HEK293 (cell line): ENCODE measurements at regions not wholly inside any gene's neighbourhood (a gene's known extent, or its start where the extent isn't known, plus 50 kb on each side); places are given as distances from the start of the nearest gene placed in this dataset.

Experiments used
- CTCF ChIA-PET: fragments of 350-600 bp; formaldehyde crosslinking; extraction: SDS; loops from one replicate; lab custom pipeline; 2021; ENCODE audit warnings: antibody characterized with exemption; lab: Yijun Ruan, JAX
- POLR2A ChIA-PET: fragments of 300-600 bp; formaldehyde crosslinking; extraction: SDS; loops from one replicate; lab custom pipeline; 2020; ENCODE audit warnings: antibody characterized with exemption, inconsistent platforms; lab: Yijun Ruan, JAX
- H3K27ac ChIP-seq: fragments of 200-500 bp; sonication (Bioruptor generic); 2 replicates; pipeline ENCODE4 v1.5.1; 2014; ENCODE audit warnings: low read depth, low read length, control low read depth, inconsistent platforms; ENCODE audit errors: extremely low read depth
- H3K36me3 ChIP-seq, 2 experiments: fragments of 200-500 bp in 1 of 2; sonication (Bioruptor generic) in 1 of 2; 1 replicate in 1 of 2; 2 replicates in 1 of 2; pipeline ENCODE4 v1.5.1; 2014 to 2017; ENCODE audit warnings: inconsistent platforms in 2 of 2, low read length in 2 of 2; ENCODE audit not compliant: control insufficient read depth in 2 of 2, insufficient read depth in 1 of 2
- H3K4me1 ChIP-seq: fragments of 200-500 bp; sonication (Bioruptor generic); 2 replicates; pipeline ENCODE4 v1.5.1; 2014; ENCODE audit warnings: mild to moderate bottlenecking, low read length, inconsistent platforms; ENCODE audit not compliant: control insufficient read depth, insufficient read depth
- H3K4me3 ChIP-seq: 2 replicates; pipeline ENCODE4 v1.5.1; 2011; ENCODE audit warnings: low read depth, mild to moderate bottlenecking, control low read depth, low read length, moderate library complexity
- H3K9me3 ChIP-seq: fragments of 200-500 bp; sonication (Bioruptor generic); 2 replicates; pipeline ENCODE4 v1.5.1; 2014; ENCODE audit warnings: low read depth, low read length, inconsistent platforms; ENCODE audit not compliant: control insufficient read depth, insufficient read depth
- GLI4 ChIP-seq: fragments of 450-650 bp; formaldehyde crosslinking; IDR thresholded peaks from 2 replicates; pipeline ENCODE4 v1.5.1; 2016; ENCODE audit warnings: missing biosample characterization, missing genetic modification characterization
- KLF1 ChIP-seq: fragments of 450-650 bp; formaldehyde crosslinking; IDR thresholded peaks from 2 replicates; pipeline ENCODE4 v1.5.1; 2016; ENCODE audit warnings: missing biosample characterization, missing genetic modification characterization
- KLF17 ChIP-seq: fragments of 450-650 bp; formaldehyde crosslinking; IDR thresholded peaks from 2 replicates; pipeline ENCODE4 v1.5.1; 2016; ENCODE audit warnings: missing biosample characterization, missing genetic modification characterization
- MZF1 ChIP-seq: fragments of 450-650 bp; formaldehyde crosslinking; IDR thresholded peaks from 2 replicates; pipeline ENCODE4 v1.5.1; 2017; ENCODE audit warnings: missing biosample characterization, missing genetic modification characterization, borderline replicate concordance
- OSR2 ChIP-seq: fragments of 450-650 bp; formaldehyde crosslinking; IDR thresholded peaks from 2 replicates; pipeline ENCODE4 v1.5.1; 2016; ENCODE audit warnings: missing biosample characterization, missing genetic modification characterization
- PRDM2 ChIP-seq: fragments of 450-650 bp; formaldehyde crosslinking; IDR thresholded peaks from 2 replicates; pipeline ENCODE4 v1.5.1; 2016; ENCODE audit warnings: missing biosample characterization, missing genetic modification characterization, borderline replicate concordance
- SALL2 ChIP-seq: fragments of 450-650 bp; formaldehyde crosslinking; IDR thresholded peaks from 2 replicates; pipeline ENCODE4 v1.5.0; 2017; ENCODE audit warnings: missing biosample characterization, mild to moderate bottlenecking, missing genetic modification characterization, borderline replicate concordance
- SP7 ChIP-seq: fragments of 450-650 bp; formaldehyde crosslinking; IDR thresholded peaks from 2 replicates; pipeline ENCODE4 v1.5.1; 2016; ENCODE audit warnings: missing biosample characterization, missing genetic modification characterization
- ZBTB20 ChIP-seq: fragments of 450-650 bp; formaldehyde crosslinking; IDR thresholded peaks from 2 replicates; pipeline ENCODE4 v1.5.1; 2016; ENCODE audit warnings: missing biosample characterization, missing genetic modification characterization
- ZFP3 ChIP-seq: fragments of 450-650 bp; formaldehyde crosslinking; IDR thresholded peaks from 2 replicates; pipeline ENCODE4 v1.5.1; 2016; ENCODE audit warnings: low read depth, missing biosample characterization, missing genetic modification characterization
- ZNF132 ChIP-seq: fragments of 450-650 bp; formaldehyde crosslinking; IDR thresholded peaks from 2 replicates; pipeline ENCODE4 v1.5.1; 2017; ENCODE audit warnings: missing biosample characterization, missing genetic modification characterization, borderline replicate concordance
- ZNF341 ChIP-seq: fragments of 450-650 bp; formaldehyde crosslinking; IDR thresholded peaks from 2 replicates; pipeline ENCODE4; 2016; ENCODE audit warnings: low read depth, missing biosample characterization, missing genetic modification characterization
- ZNF362 ChIP-seq: fragments of 450-650 bp; formaldehyde crosslinking; IDR thresholded peaks from 2 replicates; pipeline ENCODE4 v1.5.1; 2016; ENCODE audit warnings: missing biosample characterization, missing genetic modification characterization
- ZNF510 ChIP-seq: fragments of 450-650 bp; formaldehyde crosslinking; IDR thresholded peaks from 2 replicates; pipeline ENCODE4 v1.5.1; 2018; ENCODE audit warnings: mild to moderate bottlenecking, missing genetic modification characterization, missing biosample characterization; ENCODE audit not compliant: insufficient replicate concordance
- ZNF514 ChIP-seq: fragments of 450-650 bp; formaldehyde crosslinking; IDR thresholded peaks from 2 replicates; pipeline ENCODE4 v1.5.1; 2016; ENCODE audit warnings: missing biosample characterization, missing genetic modification characterization
- ZNF518A ChIP-seq: fragments of 450-650 bp; formaldehyde crosslinking; conservative IDR thresholded peaks from 2 replicates; pipeline ENCODE4 v1.5.1; 2016; ENCODE audit warnings: low read depth, missing biosample characterization, missing genetic modification characterization
- ZNF585B ChIP-seq: fragments of 450-650 bp; formaldehyde crosslinking; IDR thresholded peaks from 2 replicates; pipeline ENCODE4 v1.5.1; 2016; ENCODE audit warnings: missing biosample characterization, missing genetic modification characterization
- ZNF623 ChIP-seq: fragments of 450-650 bp; formaldehyde crosslinking; IDR thresholded peaks from 2 replicates; pipeline ENCODE4 v1.5.1; 2016; ENCODE audit warnings: missing biosample characterization, missing genetic modification characterization
- ZNF654 ChIP-seq: fragments of 450-650 bp; formaldehyde crosslinking; IDR thresholded peaks from 2 replicates; pipeline ENCODE4 v1.5.1; 2016; ENCODE audit warnings: low read depth, missing biosample characterization, missing genetic modification characterization
- ZNF747 ChIP-seq: fragments of 450-650 bp; formaldehyde crosslinking; IDR thresholded peaks from 2 replicates; pipeline ENCODE4 v1.5.1; 2016; ENCODE audit warnings: missing biosample characterization, missing genetic modification characterization
- ZNF768 ChIP-seq: fragments of 450-650 bp; formaldehyde crosslinking; IDR thresholded peaks from 2 replicates; pipeline ENCODE4 v1.5.1; 2018; ENCODE audit warnings: missing biosample characterization, mild to moderate bottlenecking, missing genetic modification characterization
- ZXDB ChIP-seq: fragments of 450-650 bp; formaldehyde crosslinking; IDR thresholded peaks from 2 replicates; pipeline ENCODE4 v1.5.1; 2016; ENCODE audit warnings: missing biosample characterization, missing genetic modification characterization

- TF ChIP-seq ZNF518A (tag by site-specific recombination): no peak
- TF ChIP-seq PRDM2 (tag by site-specific recombination): no peak
- TF ChIP-seq SALL2 (tag by site-specific recombination): no peak
- TF ChIP-seq ZNF747 (tag by site-specific recombination): no peak
- no peak for TF ChIP-seq GLI4 (tag by site-specific recombination)
- no peak for TF ChIP-seq ZXDB (tag by site-specific recombination)
- no peak for TF ChIP-seq ZNF362 (tag by site-specific recombination)
- no peak for TF ChIP-seq ZNF654 (tag by site-specific recombination)
- TF ChIP-seq KLF1: no peak
These were observed 422.7 kb downstream of the TLE1 start (continued) for GRCh38 chr9:81266674-81267073.

GRCh38 chr9:81266086-81266485, 423.3 kb downstream of the TLE1 start:
- no peaks in the 10 kb centered on the region for H3K36me3 ChIP-seq
- POLR2A ChIA-PET: no interaction called here
- TF ChIP-seq ZNF132 (tag by site-specific recombination): no peak
- no peak for TF ChIP-seq ZNF623
- no peak for TF ChIP-seq ZNF510 (tag by site-specific recombination)
- TF ChIP-seq ZNF362 (tag by site-specific recombination): no peak
- no peak for TF ChIP-seq OSR2
- no peak for TF ChIP-seq SP7 (tag by site-specific recombination)
- no peak for TF ChIP-seq ZBTB20 (tag by site-specific recombination)
- TF ChIP-seq ZNF585B (tag by site-specific recombination): no peak
- no peak for TF ChIP-seq ZNF514 (tag by site-specific recombination)
- TF ChIP-seq ZNF341 (tag by site-specific recombination): no peak
- TF ChIP-seq ZFP3 (tag by site-specific recombination): no peak
- TF ChIP-seq ZNF768 (tag by site-specific recombination): no peak
- no peak for TF ChIP-seq KLF17 (tag by site-specific recombination)
- TF ChIP-seq MZF1 (tag by site-specific recombination): no peak
- TF ChIP-seq, all 188 proteins: peak for 0
- no peak overlapping the region for H3K27ac ChIP-seq
- no peaks in the 10 kb centered on the region for H3K9me3 ChIP-seq
- no peak overlapping the region for H3K4me3 ChIP-seq
- H3K4me1 ChIP-seq: no peaks in the 10 kb centered on the region
- CTCF ChIA-PET: no interaction called here
